Mucosa of descending colon (tissue), 3 donors: ENCODE measurements at regions not wholly inside any gene's neighbourhood (a gene's known extent, or its start where the extent isn't known, plus 50 kb on each side); places are given as distances from the start of the nearest gene placed in this dataset.

Source experiments
- ATAC-seq: fragments of 200-7000 bp; cut with Tn5 transposase; one replicate; pipeline ENCODE4 v1.9.1; 2020; ENCODE audit warnings: mild to moderate bottlenecking, moderate library complexity
- DNase-seq, 3 donors: peaks; one replicate each; pipeline ENCODE4 v3.0.0-alpha.2; 2020
- H3K36me3 ChIP-seq: fragments of 200-600 bp; one replicate; pipeline ENCODE4 v1.8.0; 2021; ENCODE audit warnings: low read depth, mild to moderate bottlenecking
- H3K4me1 ChIP-seq: fragments of 200-600 bp; one replicate; pipeline ENCODE4 v1.8.0; 2021; ENCODE audit warnings: low read depth, mild to moderate bottlenecking
- H3K4me3 ChIP-seq: fragments of 200-600 bp; one replicate; pipeline ENCODE4 v1.8.0; 2021; ENCODE audit warnings: mild to moderate bottlenecking
- H3K9me3 ChIP-seq: fragments of 200-600 bp; one replicate; pipeline ENCODE4 v1.8.0; 2021; ENCODE audit warnings: mild to moderate bottlenecking
- intact Hi-C, 2 donors: fragments of 100-400 bp; cut with DNase I in 1 of 2; cut with micrococcal nuclease in 1 of 2; formaldehyde crosslinking; loops; one replicate each; pipeline versions ENCODE4 v1.11.0 to v1.11.1; 2022; cut with DNase I, micrococcal nuclease
- TF ChIP-seq, protein P1 (sequence below): fragments of 200-600 bp; IDR thresholded peaks from one replicate; pipeline ENCODE4 v1.8.0; 2022; ENCODE audit warnings: antibody characterized with exemption, mild to moderate bottlenecking
- donor health status: DM: no; HTN: no; CAD: no; lungs with moderate emphysema.
- donor health status: DM: no; HTN: no; CAD: no.
- donor health status: DM: no; HTN: yes; CAD: no.

DNA sequence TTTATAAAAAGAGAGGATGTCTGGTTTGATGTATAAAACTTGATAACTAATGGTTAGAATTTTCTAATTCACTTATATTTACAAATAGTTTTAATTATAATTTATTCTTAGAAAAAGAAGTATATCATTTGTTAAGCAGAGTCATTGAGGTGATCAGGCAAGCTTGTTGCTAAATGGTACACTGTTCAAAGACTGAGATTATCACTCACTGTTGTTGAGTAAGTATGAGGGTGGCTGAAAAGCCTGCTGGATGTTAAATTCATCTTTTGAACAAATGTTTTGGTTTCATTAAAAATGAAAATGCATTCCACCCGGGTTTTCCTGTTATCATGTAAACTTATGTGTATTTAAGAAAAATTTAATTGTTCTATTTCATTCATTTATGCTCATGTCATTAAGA is 451.8 kb downstream of the ADAMTS20 start:
- Histone ChIP-seq H3K4me3 (no peak overlapping the region), H3K36me3 (no peaks in the 10 kb centered on the region), H3K9me3 (peaks cover 2% of the 10 kb centered on the region), H3K4me1 (no peaks in the 10 kb centered on the region)
- TF ChIP-seq, protein P1, sequence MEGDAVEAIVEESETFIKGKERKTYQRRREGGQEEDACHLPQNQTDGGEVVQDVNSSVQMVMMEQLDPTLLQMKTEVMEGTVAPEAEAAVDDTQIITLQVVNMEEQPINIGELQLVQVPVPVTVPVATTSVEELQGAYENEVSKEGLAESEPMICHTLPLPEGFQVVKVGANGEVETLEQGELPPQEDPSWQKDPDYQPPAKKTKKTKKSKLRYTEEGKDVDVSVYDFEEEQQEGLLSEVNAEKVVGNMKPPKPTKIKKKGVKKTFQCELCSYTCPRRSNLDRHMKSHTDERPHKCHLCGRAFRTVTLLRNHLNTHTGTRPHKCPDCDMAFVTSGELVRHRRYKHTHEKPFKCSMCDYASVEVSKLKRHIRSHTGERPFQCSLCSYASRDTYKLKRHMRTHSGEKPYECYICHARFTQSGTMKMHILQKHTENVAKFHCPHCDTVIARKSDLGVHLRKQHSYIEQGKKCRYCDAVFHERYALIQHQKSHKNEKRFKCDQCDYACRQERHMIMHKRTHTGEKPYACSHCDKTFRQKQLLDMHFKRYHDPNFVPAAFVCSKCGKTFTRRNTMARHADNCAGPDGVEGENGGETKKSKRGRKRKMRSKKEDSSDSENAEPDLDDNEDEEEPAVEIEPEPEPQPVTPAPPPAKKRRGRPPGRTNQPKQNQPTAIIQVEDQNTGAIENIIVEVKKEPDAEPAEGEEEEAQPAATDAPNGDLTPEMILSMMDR = no peak
- intact Hi-C loops = no loop called here
- DNase-seq (no peak), ATAC-seq (no peak)

DNA sequence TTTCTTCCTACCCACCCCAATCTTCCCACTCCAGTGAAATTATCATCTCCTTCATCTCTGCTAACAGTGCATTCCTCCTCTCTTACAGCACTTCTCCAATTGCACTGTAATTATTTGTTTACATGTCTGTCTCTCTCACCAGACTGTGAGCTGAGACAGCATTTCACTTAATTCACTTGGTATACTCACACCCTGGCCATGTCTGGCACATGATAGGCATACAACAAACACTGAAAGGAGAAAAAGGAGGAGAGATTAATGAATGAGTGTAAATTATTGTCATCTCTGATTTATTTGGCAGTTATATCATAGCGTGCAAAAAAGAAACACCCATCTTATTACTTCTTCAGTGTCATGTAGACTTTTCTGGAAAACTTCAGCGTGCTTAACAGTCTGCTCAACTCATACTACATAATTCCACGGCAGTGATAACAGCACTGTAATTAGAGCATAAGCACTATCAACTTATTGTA is 452.3 kb downstream of the ADAMTS20 start:
- TF ChIP-seq, protein P1 = no peak
- Histone ChIP-seq H3K36me3 (no peaks in the 10 kb centered on the region), H3K4me1 (no peaks in the 10 kb centered on the region), H3K9me3 (peaks cover 2% of the 10 kb centered on the region), H3K4me3 (no peak overlapping the region)
- intact Hi-C loops = no loop called here
- DNase-seq (no peak), ATAC-seq (no peak)

DNA sequence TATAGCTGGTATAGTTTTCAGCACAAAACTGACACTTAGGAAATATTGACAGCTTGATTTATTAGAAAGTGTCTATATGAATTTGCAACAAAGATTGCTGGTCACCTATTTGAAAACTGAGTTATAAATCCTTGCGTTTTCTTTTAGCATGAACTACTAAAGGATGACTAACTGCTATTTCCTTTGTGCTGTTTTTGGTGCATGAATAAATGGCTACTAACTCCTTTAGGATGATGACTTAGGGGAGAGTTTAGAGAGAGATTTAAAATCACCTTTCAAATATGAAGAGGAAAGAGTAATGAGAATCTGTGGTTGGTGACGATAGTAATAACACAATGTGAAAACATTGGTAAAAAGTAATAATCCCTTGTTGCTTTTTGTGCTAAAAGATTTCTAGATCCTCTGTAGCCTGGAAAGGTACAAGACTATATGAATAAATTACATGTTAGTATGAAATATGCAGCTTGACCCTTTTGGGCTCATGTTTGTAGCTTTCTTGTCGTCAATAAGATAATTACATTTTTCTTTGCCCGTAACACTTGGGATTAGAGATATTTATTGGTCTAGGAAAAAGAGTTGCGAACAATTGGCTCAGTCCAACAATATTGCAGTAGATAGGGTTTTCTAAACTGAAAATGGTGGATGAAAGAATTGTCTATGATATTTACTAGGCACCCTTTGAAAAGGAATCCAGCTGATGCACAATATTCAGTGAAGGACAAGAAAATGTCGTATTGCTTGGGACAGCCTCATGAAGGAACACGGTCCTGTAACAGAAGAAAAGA is 453.0 kb downstream of the ADAMTS20 start:
- intact Hi-C loops = no loop called here
- no peak for ATAC-seq

DNA sequence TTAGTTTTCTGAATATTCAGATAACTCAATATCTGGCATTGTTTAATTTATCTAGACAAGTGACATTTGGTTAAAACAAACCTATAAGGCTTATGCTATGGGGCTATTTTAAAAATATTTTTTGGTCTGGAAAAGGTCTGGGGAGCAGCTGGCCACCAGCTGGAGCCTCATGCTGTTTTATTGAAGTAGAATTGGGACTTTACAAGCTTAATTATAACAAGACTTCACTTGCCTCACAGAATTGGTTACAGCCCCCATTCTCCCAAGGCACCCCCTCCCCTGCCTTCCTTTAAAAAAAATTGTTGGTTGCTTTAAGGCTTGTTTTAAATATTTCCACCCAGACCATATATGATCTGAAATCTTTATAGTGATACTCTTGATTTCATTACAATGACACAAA is 453.9 kb downstream of the ADAMTS20 start:
- TF ChIP-seq, protein P1 = no peak
- H3K36me3 ChIP-seq = no peaks in the 10 kb centered on the region
- no peaks in the 10 kb centered on the region for H3K4me1 ChIP-seq
- no peak for DNase-seq
- peaks cover 10% of the 10 kb centered on the region for H3K9me3 ChIP-seq
- no peak for ATAC-seq
- intact Hi-C loops = no loop called here
- H3K4me3 ChIP-seq = no peak overlapping the region

More for the DNA sequence above, 453.0 kb downstream of the ADAMTS20 start:
- no peak overlapping the region for H3K4me3 ChIP-seq
- no peaks in the 10 kb centered on the region for H3K36me3 ChIP-seq
- TF ChIP-seq, protein P1 = no peak
- no peaks in the 10 kb centered on the region for H3K4me1 ChIP-seq
- H3K9me3 ChIP-seq = peaks cover 4% of the 10 kb centered on the region
- DNase-seq = no peak

DNA sequence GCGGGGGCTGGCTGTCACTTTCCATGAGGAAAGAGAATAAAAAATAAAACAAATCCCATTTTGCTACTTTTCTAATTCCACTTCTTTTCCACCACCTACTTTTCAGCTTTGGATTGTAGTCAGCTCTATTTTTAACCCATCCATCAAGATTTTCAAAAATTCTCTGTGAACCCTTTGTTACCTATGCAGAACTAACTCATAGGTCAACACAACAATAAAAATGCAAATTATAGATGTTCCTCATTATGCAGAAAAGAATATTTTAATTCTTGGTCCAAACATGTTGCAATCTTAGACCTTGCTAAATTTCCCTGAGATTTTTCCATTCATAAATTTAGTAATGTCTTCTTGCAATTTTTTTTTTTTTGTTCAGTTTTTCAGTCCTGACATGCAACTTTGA is 454.5 kb downstream of the ADAMTS20 start:
- ATAC-seq (no peak), DNase-seq (no peak)
- Histone ChIP-seq H3K4me3 (no peak overlapping the region), H3K4me1 (no peaks in the 10 kb centered on the region), H3K9me3 (peaks cover 10% of the 10 kb centered on the region), H3K36me3 (no peaks in the 10 kb centered on the region)
- TF ChIP-seq, protein P1 = no peak
- intact Hi-C loops = no loop called here
